CD14-positive monocyte (primary cell): ENCODE measurements at regions not wholly inside any gene's neighbourhood (a gene's known extent, or its start where the extent isn't known, plus 50 kb on each side); places are given as distances from the start of the nearest gene placed in this dataset.

Source experiments
- DNase-seq, 3 donors: peaks; one replicate each; pipeline ENCODE4 v3.0.0-alpha.2; 2011 to 2022
- H2AFZ ChIP-seq: 2 replicates; pipeline ENCODE4 v1.6.0; 2012; ENCODE audit warnings: mild to moderate bottlenecking, low read depth, low read length, inconsistent platforms; ENCODE audit not compliant: insufficient read depth, poor library complexity, severe bottlenecking
- H3K27ac ChIP-seq, 2 donors: 1 replicate in 1 of 2; 2 replicates in 1 of 2; pipeline ENCODE4 v1.5.1; 2012 to 2013; ENCODE audit warnings: low read length in 2 of 2, control low read depth in 1 of 2, inconsistent platforms in 1 of 2, low read depth in 1 of 2, mild to moderate bottlenecking in 1 of 2
- H3K27me3 ChIP-seq, 2 donors: one replicate each; pipeline versions ENCODE4 v1.6.0 to v1.6.1; 2011 to 2013; ENCODE audit warnings: low read length in 2 of 2; ENCODE audit not compliant: control insufficient read depth in 2 of 2, insufficient read depth in 2 of 2
- H3K36me3 ChIP-seq, 2 donors: replicated peaks in 1 of 2; 1 replicate in 1 of 2; 2 replicates in 1 of 2; pipeline versions ENCODE4 v1.5.1 to v1.6.1; 2012 to 2013; ENCODE audit warnings: low read length in 2 of 2, control low read depth in 1 of 2, inconsistent platforms in 1 of 2, mild to moderate bottlenecking in 1 of 2; ENCODE audit not compliant: insufficient read depth in 2 of 2, control insufficient read depth in 1 of 2
- H3K4me1 ChIP-seq, 2 donors: 1 replicate in 1 of 2; 2 replicates in 1 of 2; pipeline versions ENCODE4 v1.5.1 to v1.6.1; 2012 to 2013; ENCODE audit warnings: low read length in 2 of 2, control low read depth in 1 of 2, inconsistent platforms in 1 of 2, mild to moderate bottlenecking in 1 of 2, moderate library complexity in 1 of 2; ENCODE audit not compliant: insufficient read depth in 2 of 2, control insufficient read depth in 1 of 2
- H3K4me2 ChIP-seq: replicated peaks from 2 replicates; pipeline ENCODE3; 2012; ENCODE audit warnings: low read length, moderate library complexity, mild to moderate bottlenecking; ENCODE audit not compliant: poor library complexity, severe bottlenecking; ENCODE audit errors: extremely low read depth
- H3K4me3 ChIP-seq, 3 experiments: fragments of 200-600 bp in 1 of 3; sonication (generic) in 1 of 3; replicated peaks in 1 of 3; 1 replicate in 2 of 3; 2 replicates in 1 of 3; pipeline ENCODE4 v1.5.1; 2011 to 2013; ENCODE audit warnings: low read length in 3 of 3, mild to moderate bottlenecking in 3 of 3, control low read depth in 2 of 3, low read depth in 2 of 3, inconsistent platforms in 1 of 3, moderate library complexity in 1 of 3
- H3K79me2 ChIP-seq: 2 replicates; pipeline ENCODE4 v1.6.0; 2012; ENCODE audit warnings: mild to moderate bottlenecking, control low read depth, inconsistent platforms, low read length, moderate library complexity; ENCODE audit not compliant: insufficient read depth
- H3K9ac ChIP-seq: 2 replicates; pipeline ENCODE4 v1.6.0; 2017; ENCODE audit warnings: low read length, mild to moderate bottlenecking; ENCODE audit not compliant: insufficient read depth, poor library complexity, severe bottlenecking
- H3K9me3 ChIP-seq, 2 donors: replicated peaks in 1 of 2; 1 replicate in 1 of 2; 2 replicates in 1 of 2; pipeline versions ENCODE4 v1.5.1 to v1.6.1; 2012 to 2013; ENCODE audit warnings: low read length in 2 of 2, control low read depth in 1 of 2; ENCODE audit not compliant: control insufficient read depth in 1 of 2, insufficient read depth in 1 of 2
- H4K20me1 ChIP-seq: 2 replicates; pipeline ENCODE4 v1.6.0; 2012; ENCODE audit warnings: mild to moderate bottlenecking, low read length, control low read depth, moderate library complexity; ENCODE audit not compliant: insufficient read depth
- H3K27ac Mint-ChIP-seq, 7 donors: one replicate each; pipeline ENCODE4 v1.8.0; 2020; ENCODE audit warnings: mild to moderate bottlenecking in 7 of 7, mixed read lengths in 7 of 7, moderate library complexity in 6 of 7, inconsistent platforms in 2 of 7
- H3K27me3 Mint-ChIP-seq, 3 donors: one replicate each; pipeline ENCODE4 v1.8.0; 2021 to 2022; ENCODE audit warnings: low read depth in 3 of 3, mild to moderate bottlenecking in 3 of 3, mixed read lengths in 3 of 3, moderate library complexity in 3 of 3, inconsistent platforms in 1 of 3
- H3K36me3 Mint-ChIP-seq, 2 donors: one replicate each; pipeline ENCODE4 v1.8.0; 2020; ENCODE audit warnings: mixed read lengths in 2 of 2, inconsistent platforms in 1 of 2, mild to moderate bottlenecking in 1 of 2
- H3K4me1 Mint-ChIP-seq: one replicate; pipeline ENCODE4 v1.8.0; 2020; ENCODE audit warnings: mild to moderate bottlenecking, mixed read lengths
- H3K4me3 Mint-ChIP-seq, 2 donors: one replicate each; pipeline ENCODE4 v1.8.0; 2020; ENCODE audit warnings: mild to moderate bottlenecking in 2 of 2, mixed read lengths in 2 of 2, moderate library complexity in 1 of 2
- H3K9me3 Mint-ChIP-seq, 7 donors: one replicate each; pipeline ENCODE4 v1.8.0; 2020 to 2022; ENCODE audit warnings: mixed read lengths in 7 of 7, mild to moderate bottlenecking in 6 of 7, moderate library complexity in 6 of 7, inconsistent platforms in 2 of 7
- WGBS: methylation state at CpG from one replicate; pipeline ENCODE4 v1.1.5; 2013; ENCODE audit warnings: missing lambda C conversion rate; ENCODE audit not compliant: insufficient coverage; 5-methylcytosine and 5-hydroxymethylcytosine counted together
- intact Hi-C, 2 donors: fragments of 100-400 bp; cut with micrococcal nuclease; formaldehyde crosslinking; loops; one replicate each; pipeline versions ENCODE4 v1.15.0 to v1.15.1; 2023
- TF ChIP-seq, protein P1 (sequence below): fragments of 200-600 bp; IDR thresholded peaks from one replicate; pipeline ENCODE4 v1.8.0; 2022; ENCODE audit warnings: antibody characterized with exemption, mild to moderate bottlenecking

DNA sequence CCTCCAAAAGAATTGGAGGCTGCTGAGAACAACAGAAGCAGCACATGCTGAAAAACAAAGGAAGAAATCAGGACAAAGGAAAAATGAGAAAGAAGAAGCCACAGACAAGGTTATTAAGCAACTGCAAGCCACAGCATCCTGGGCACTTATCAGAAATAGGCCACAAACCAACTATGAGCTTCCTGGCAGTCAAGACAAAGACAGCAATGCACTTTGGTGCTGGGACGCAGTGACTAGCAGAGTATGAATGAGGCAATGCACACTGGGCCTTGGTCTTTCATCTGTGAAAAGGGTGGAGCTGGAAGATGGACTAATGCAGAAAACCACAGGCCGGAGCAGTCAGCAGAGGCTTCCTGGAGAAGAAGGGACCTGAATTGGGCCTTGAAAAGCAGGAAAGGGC is 56.0 kb upstream of the LINGO1 start:
- H3K9me3 ChIP-seq, result no peaks in the 10 kb centered on the region
- no peak overlapping the region for H3K27ac ChIP-seq
- peaks cover 0 to 2% (median 0%) of the 10 kb centered on the region in 7 donors for H3K9me3 Mint-ChIP-seq
- peak overlapping the region in 2 of 7 donors; percentile 4 to 28 for H3K27ac Mint-ChIP-seq
- no peak overlapping the region for H3K9ac ChIP-seq
- TF ChIP-seq, protein P1, sequence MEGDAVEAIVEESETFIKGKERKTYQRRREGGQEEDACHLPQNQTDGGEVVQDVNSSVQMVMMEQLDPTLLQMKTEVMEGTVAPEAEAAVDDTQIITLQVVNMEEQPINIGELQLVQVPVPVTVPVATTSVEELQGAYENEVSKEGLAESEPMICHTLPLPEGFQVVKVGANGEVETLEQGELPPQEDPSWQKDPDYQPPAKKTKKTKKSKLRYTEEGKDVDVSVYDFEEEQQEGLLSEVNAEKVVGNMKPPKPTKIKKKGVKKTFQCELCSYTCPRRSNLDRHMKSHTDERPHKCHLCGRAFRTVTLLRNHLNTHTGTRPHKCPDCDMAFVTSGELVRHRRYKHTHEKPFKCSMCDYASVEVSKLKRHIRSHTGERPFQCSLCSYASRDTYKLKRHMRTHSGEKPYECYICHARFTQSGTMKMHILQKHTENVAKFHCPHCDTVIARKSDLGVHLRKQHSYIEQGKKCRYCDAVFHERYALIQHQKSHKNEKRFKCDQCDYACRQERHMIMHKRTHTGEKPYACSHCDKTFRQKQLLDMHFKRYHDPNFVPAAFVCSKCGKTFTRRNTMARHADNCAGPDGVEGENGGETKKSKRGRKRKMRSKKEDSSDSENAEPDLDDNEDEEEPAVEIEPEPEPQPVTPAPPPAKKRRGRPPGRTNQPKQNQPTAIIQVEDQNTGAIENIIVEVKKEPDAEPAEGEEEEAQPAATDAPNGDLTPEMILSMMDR, result no peak
- WGBS, result 61% methylated on average over 2 of the region's 2 CpGs
- H3K4me1 Mint-ChIP-seq, result no peaks in the 10 kb centered on the region
- intact Hi-C loops, result no loop called here
- no peaks in the 10 kb centered on the region for H3K4me1 ChIP-seq
- H3K79me2 ChIP-seq, result no peaks in the 10 kb centered on the region
- no peaks in the 10 kb centered on the region for H3K36me3 Mint-ChIP-seq
- H3K4me3 ChIP-seq, result no peak overlapping the region
- H4K20me1 ChIP-seq, result no peaks in the 10 kb centered on the region
- peaks cover 15 to 20% (median 19%) of the 10 kb centered on the region in 3 donors for H3K27me3 Mint-ChIP-seq
- DNase-seq, result no peak
- H3K4me2 ChIP-seq, result no peak overlapping the region
- H3K27me3 ChIP-seq, result no peaks in the 10 kb centered on the region
- no peak overlapping the region for H3K4me3 Mint-ChIP-seq
- H2AFZ ChIP-seq, result no peak overlapping the region
- no peaks in the 10 kb centered on the region for H3K36me3 ChIP-seq

DNA sequence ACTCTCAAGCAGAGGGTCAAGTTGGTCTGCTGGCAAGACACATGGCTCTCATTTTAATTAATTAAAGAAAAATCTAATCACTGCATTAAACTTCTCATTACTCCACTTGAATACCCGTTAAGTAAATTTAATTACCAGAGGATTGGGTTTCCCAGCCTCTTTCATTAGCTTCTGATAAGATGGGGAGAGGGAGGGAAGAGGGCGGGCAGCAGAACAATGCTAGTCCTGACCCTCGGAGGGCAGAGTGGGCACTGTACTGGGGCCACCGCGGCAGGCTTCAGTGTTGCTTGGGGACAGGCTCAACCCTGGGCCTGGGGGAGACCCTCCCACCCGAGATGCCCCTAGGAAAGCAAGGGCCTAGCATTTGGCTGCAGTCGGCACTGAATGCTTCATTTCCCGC is 55.6 kb upstream of the LINGO1 start:
- no peaks in the 10 kb centered on the region for H3K36me3 Mint-ChIP-seq
- Histone ChIP-seq H3K27ac (no peak overlapping the region), H3K4me2 (no peak overlapping the region), H3K4me1 (no peaks in the 10 kb centered on the region), H3K4me3 (no peak overlapping the region), H3K27me3 (no peaks in the 10 kb centered on the region), H3K36me3 (no peaks in the 10 kb centered on the region), H2AFZ (no peak overlapping the region), H3K9me3 (no peaks in the 10 kb centered on the region), H4K20me1 (no peaks in the 10 kb centered on the region), H3K9ac (no peak overlapping the region), H3K79me2 (no peaks in the 10 kb centered on the region)
- H3K9me3 Mint-ChIP-seq, result peaks cover 0 to 2% (median 0%) of the 10 kb centered on the region in 7 donors
- TF ChIP-seq, protein P1, result no peak
- 91% methylated on average over 4 of the region's 8 CpGs for WGBS
- H3K4me1 Mint-ChIP-seq, result no peaks in the 10 kb centered on the region
- no peak for DNase-seq
- H3K27ac Mint-ChIP-seq, result peak overlapping the region in 1 of 7 donors; percentile 4
- H3K4me3 Mint-ChIP-seq, result no peak overlapping the region
- H3K27me3 Mint-ChIP-seq, result peaks cover 15 to 19% (median 15%) of the 10 kb centered on the region in 3 donors
- intact Hi-C loops, result no loop called here
